ENCODE measurements at regions not wholly inside any gene's neighbourhood (a gene's known extent, or its start where the extent isn't known, plus 50 kb on each side); places are given as distances from the start of the nearest gene placed in this dataset.

GRCh38 chr1:232555494-232556210, 74.3 kb downstream of the SIPA1L2 start:
- DNase-seq (ENCODE audit: low spot score): peak; percentile 89

- peak; percentile 59 for DNase-seq (ENCODE audit: low spot score)
Observed at GRCh38 chr1:232554409-232554808, 75.5 kb downstream of the SIPA1L2 start.

- peak; percentile 80 for DNase-seq (ENCODE audit: low spot score)
Observed at GRCh38 chr1:232553809-232554208, 76.1 kb downstream of the SIPA1L2 start.

GRCh38 chr1:232553050-232553754, 76.7 kb downstream of the SIPA1L2 start:
- DNase-seq (ENCODE audit: low spot score): peak; percentile 96

- no peak for DNase-seq (ENCODE audit: low spot score)
Observed at GRCh38 chr1:232551386-232551785, 78.5 kb downstream of the SIPA1L2 start.

GRCh38 chr1:232550007-232550406, 79.9 kb downstream of the SIPA1L2 start:
- DNase-seq (ENCODE audit: low spot score): no peak

GRCh38 chr1:232548691-232549090, 81.2 kb downstream of the SIPA1L2 start:
- DNase-seq (ENCODE audit: low spot score): no peak

GRCh38 chr1:232547938-232548484, 81.9 kb downstream of the SIPA1L2 start:
- DNase-seq (ENCODE audit: low spot score): no peak

- DNase-seq (ENCODE audit: low spot score): peak; percentile 40
Observed at GRCh38 chr1:232542633-232543593, 87.0 kb downstream of the SIPA1L2 start.

GRCh38 chr1:232538943-232539302, 91.0 kb downstream of the SIPA1L2 start:
- no peak for DNase-seq (ENCODE audit: low spot score)

- no peak for DNase-seq (ENCODE audit: low spot score)
Observed at GRCh38 chr1:232538224-232538942, 91.5 kb downstream of the SIPA1L2 start.

- DNase-seq (ENCODE audit: low spot score): peak; percentile 92
Observed at GRCh38 chr1:232534552-232535517, 95.1 kb downstream of the SIPA1L2 start.

- DNase-seq (ENCODE audit: low spot score): no peak
Observed at GRCh38 chr1:232533328-232533727, 96.6 kb downstream of the SIPA1L2 start.

- no peak for DNase-seq (ENCODE audit: low spot score)
Observed at GRCh38 chr1:232532901-232533300, 97.0 kb downstream of the SIPA1L2 start.

GRCh38 chr1:232531291-232531690, 98.6 kb downstream of the SIPA1L2 start:
- no peak for DNase-seq (ENCODE audit: low spot score)

- DNase-seq (ENCODE audit: low spot score): peak; percentile 37
Observed at GRCh38 chr1:232529747-232530146, 100.2 kb downstream of the SIPA1L2 start.

- no peak for DNase-seq (ENCODE audit: low spot score)
Observed at GRCh38 chr1:232528472-232529089, 101.4 kb downstream of the SIPA1L2 start.

GRCh38 chr1:232524056-232524455, 105.9 kb downstream of the SIPA1L2 start:
- DNase-seq (ENCODE audit: low spot score): peak; percentile 48

GRCh38 chr1:232522189-232522588, 107.7 kb downstream of the SIPA1L2 start:
- DNase-seq (ENCODE audit: low spot score): no peak
